Suppressor macrophage (primary cell): ENCODE measurements at regions not wholly inside any gene's neighbourhood (a gene's known extent, or its start where the extent isn't known, plus 50 kb on each side); places are given as distances from the start of the nearest gene placed in this dataset.

Experiments
- DNase-seq, 4 experiments: peaks; one replicate each; pipeline ENCODE4 v3.0.0-alpha.2; 2020 to 2022

GRCh38 chr3:83514130-83514914, 1444.5 kb upstream of the CADM2 start:
- no peak for DNase-seq

DNA sequence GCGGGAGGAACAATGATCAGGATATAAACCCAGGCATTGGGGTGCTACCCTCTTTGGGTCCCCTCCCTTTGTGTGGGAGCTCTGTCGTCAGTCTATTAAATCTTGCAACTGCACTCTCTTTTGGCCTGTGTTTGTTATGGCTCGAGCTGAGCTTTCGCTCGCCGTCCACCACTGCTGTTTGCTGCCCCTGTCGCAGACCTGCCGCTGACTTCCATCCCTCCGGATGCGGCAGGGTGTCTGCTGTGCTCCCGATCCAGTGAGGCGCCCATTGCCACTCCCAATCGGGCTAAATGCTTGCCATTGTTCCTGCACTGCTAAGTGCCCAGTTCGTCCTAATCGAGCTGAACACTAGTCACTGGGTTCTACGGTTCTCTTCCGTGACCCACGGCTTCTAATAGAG, 1443.7 kb upstream of the CADM2 start:
- DNase-seq: no peak

DNA sequence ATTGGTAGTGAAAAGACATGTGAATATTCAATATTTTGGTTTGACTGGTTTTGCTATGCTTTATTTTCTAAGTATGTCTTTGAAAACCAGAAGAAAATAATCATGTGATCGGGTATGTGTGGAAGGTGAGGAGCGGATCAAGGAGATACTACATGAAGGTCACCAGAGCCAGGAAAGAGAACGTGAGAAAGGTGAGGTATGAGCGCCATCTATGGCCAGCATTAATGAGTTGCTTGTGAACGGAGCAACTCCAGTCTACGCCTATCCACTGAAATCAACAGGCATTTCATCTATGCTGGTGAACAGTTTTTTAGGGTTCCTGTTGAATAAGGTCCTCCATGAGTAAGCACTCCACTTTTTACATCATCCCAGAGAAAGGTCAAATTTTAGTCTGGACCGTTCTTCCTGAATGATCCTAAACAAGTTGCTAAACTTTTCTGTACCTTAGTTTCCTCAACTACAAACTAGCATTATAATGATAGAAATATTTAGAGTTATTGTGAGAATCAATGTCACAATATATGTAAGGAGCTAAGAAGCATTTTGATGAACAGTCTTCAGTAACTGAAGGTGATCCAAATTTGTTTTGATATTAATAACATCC, 1435.2 kb upstream of the CADM2 start:
- DNase-seq: peak; percentile 19 to 40 (median 34)

- DNase-seq: no peak
These were observed 1433.9 kb upstream of the CADM2 start for GRCh38 chr3:83524901-83525300.

GRCh38 chr3:83559082-83559481, 1399.7 kb upstream of the CADM2 start:
- no peak for DNase-seq

DNA sequence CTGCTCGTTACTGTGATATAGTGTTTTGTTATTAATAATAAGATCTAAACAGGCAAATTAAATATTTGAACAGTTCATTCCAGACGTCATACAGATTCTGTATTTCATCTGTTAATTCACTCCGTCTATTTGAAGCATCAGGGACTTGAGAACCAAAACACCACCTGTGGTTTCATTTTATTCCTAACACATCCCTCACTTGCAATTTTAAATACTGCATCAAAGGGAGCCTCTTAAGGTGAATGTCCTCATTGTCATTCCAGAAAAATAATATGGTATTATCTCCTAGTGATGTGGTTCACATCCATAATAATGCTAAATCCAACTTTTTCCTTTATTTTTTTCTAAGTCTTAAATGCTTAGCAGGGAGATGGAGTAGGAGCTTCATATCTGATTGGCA, 1390.9 kb upstream of the CADM2 start:
- DNase-seq: no peak

- DNase-seq: no peak
These were observed 1377.2 kb upstream of the CADM2 start for GRCh38 chr3:83581546-83581945.

- no peak for DNase-seq
These were observed 1357.1 kb upstream of the CADM2 start for GRCh38 chr3:83601704-83602103.

GRCh38 chr3:83622526-83622925, 1336.3 kb upstream of the CADM2 start:
- DNase-seq: no peak

DNA sequence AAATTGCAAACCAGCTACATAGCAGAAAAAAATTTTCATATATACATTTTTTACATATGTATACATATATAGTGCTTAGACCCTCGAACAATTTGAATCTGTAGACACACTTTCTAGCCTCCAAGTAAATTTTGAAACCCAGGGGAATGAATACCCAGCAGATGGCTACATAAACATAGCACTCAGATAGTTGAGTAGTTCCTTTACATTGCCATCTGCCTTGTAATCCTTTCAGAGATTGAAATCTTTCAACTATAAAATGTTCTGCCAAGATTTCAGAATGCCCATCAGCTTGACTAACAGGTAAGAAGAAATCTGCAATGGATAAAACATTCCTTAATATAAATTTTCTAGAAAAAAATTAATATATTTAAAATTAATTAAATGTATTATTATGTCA, 1333.5 kb upstream of the CADM2 start:
- no peak for DNase-seq

DNA sequence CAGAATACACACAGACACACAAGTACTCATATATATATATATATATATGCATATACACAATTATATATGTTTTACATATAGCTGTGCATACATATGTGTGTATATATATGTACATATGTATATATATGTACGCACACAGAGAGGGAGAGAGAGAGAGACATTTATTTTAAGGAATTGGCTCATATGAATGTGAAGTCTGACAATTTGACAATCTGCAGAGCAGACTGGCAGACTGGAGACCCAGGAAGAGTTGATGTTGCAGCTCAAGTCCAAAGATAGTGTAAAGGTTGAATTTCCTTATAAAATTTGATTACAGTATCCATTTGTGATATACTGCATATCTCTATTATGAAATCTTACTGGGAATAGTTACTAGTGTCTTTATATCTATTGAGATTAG, 1330.3 kb upstream of the CADM2 start:
- no peak for DNase-seq

DNA sequence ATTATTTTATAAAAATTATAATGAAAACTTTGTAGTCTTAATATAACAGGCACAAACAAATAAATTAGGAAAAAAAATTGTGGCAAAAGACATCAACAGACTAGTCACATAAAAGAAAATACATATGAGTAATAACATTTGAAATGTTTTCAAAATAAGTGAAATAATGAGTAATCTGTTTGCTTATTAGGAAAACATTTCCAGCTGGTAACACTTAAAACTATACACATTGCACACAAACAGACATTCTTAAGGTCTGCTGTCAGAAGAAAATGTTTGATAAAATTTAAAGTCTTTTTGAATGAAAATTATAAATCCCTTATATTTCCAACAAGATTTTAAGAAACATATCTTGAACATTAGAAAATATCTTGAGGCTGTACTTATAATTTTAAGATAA, 1326.3 kb upstream of the CADM2 start:
- DNase-seq: no peak

DNA sequence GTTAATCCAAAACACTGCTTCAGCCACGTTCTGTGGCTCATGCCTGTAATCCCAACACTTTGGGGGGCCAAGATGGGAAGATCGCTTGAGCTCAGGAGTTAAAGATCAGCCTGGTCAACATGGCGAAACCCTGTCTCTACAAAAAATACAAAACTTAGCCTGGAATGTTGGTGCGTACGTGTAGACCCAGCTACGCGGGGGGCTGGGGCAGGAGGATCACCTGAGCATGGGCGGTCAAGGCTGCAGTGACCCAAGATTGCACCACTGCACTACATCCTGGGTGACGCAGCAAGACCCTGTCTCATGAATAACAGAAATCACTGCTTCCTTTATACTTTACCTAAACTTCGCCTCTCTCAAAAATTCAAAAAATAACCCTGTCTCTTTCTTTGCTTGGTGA, 1325.0 kb upstream of the CADM2 start:
- no peak for DNase-seq

GRCh38 chr3:83649692-83650091, 1309.1 kb upstream of the CADM2 start:
- DNase-seq: no peak

- no peak for DNase-seq
These were observed 1303.7 kb upstream of the CADM2 start for GRCh38 chr3:83655083-83655482.

GRCh38 chr3:83662381-83662960, 1296.3 kb upstream of the CADM2 start:
- DNase-seq: no peak

DNA sequence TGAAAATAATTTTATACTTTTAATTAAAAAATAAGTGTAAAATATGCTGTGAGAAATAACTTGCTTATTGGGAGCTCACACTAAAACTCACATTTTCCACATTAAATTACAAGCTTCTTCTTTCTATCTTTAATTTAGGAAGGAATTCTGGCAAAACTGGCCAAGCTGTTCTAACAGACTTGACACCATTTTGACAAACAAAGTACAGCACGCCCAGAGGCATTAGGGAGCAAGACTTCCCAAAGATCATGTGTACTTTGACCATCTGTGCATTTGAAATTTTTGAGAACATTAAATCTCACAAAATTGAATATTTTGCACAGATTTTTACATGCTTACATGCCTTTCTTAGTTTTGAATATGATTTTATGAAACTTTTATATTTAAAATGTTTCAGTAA, 1288.4 kb upstream of the CADM2 start:
- no peak for DNase-seq

DNA sequence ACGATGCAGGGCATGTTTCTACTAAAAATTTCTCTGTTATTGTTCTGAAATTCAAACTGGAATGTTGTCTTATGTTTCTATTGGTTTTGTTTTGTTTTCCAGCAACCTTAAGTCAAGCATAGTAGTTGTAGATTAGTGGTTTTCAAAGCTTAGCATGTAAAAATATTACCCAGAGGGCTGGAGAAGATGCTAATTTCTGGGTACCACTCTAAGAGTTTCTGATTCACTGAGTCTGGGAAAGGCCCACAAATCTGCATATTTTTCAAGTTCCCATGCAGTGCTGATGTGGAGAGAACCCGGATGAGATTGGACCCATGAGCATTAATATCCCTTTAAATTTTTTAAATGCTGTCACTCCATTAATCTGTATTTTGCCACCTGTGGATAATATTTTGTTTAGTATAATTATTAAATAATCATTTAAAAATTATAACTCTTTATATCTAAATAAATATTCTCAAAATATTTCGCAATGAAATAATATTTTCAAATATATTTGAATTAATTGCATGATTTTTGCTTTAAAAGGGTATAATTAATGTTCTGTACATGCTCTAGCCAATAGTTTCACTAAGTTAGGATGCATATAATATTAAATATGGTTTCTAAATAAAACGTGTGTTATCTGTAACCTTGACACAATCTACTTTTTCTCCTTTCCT, 1274.7 kb upstream of the CADM2 start:
- DNase-seq: no peak

DNA sequence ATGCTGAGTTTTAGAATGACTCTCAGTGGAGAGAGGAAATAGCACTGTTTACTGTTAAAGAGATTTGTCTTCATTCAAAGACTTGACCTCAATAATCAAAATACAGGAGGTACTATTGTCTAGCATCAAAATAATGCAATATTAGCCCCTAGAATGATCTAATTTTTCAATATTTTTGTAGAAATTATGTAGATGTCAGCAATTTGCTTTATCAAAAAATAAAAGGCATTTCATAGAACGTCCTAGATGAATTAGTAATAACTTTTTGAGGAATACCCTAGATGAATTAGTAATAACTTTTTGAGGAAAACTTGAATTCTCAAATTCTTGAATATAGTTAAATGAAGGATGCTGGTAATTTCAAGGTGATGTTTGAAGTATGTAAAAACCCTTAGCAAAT, 1252.1 kb upstream of the CADM2 start:
- DNase-seq: no peak

GRCh38 chr3:83715307-83715706, 1243.5 kb upstream of the CADM2 start:
- no peak for DNase-seq

DNA sequence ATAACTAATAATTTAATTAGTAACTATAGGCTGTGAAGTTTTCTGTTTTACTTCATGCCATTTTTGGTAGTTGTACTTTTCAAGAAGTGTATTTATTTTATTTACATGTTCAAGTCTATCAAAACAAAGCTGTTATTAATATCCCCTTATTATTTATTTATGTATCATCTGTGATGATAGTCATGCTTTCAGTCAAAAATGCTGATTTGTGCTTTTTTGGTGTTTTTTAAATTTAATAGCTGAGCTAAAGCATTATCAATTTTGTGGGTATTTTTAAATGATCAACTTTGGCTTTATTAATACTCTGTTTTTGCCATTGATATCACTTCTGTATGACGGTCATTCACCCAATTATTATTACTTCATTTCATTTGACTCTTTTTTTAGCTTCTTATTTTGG, 1229.2 kb upstream of the CADM2 start:
- DNase-seq: no peak

GRCh38 chr3:83734656-83735055, 1224.1 kb upstream of the CADM2 start:
- DNase-seq: no peak

GRCh38 chr3:83738202-83738601, 1220.6 kb upstream of the CADM2 start:
- peak in 2 of 4 experiments; percentile 6 to 19 for DNase-seq

GRCh38 chr3:83740504-83740903, 1218.3 kb upstream of the CADM2 start:
- DNase-seq: no peak
